ENCODE measurements at regions not wholly inside any gene's neighbourhood (a gene's known extent, or its start where the extent isn't known, plus 50 kb on each side); places are given as distances from the start of the nearest gene placed in this dataset.

DNA sequence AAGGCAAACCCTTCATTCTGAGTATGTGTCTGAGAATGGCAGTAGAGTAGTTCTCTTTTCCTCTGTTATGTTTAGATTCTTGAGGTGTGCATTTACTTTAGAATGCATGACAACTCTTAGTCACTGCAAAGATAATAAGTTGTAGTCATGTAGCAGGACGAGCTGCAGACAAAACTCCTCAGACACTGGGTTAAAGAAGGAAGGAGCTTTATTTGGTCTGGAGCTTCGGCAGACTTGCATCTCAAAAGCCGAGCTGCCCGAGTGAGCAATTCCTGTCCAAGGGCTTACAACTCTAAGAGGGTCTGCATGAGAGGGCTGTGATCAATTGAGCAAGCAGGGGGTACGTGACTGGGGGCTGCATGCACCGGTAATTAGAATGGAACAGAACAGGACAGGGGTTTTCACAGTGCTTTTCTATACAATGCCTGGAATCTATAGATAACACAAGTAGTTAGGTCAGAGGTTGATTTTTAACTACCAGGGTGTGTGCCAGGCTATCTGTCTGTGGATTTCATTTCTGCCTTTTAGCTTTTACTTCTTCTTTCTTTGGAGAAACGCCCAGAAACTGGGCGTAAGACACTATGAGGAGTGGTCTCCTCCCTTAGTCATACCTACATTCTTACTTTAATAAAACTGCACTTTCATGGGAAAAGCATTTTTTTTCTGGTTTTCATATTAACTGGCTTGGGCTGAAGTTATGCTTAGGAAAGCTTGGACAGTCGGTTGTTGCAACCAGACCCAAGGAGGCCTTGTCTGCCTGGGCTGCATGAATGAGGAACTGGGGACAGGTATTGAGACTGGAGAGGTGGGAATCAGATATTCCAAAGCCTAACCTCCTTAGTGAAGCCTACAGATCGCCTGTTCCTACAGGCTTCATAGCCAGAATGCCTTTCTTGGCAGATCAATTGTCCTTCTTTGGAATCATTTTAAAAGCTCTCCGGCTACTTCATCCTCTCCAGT, 115.1 kb downstream of the RHOU start:
- DNase-seq, result no peak

DNA sequence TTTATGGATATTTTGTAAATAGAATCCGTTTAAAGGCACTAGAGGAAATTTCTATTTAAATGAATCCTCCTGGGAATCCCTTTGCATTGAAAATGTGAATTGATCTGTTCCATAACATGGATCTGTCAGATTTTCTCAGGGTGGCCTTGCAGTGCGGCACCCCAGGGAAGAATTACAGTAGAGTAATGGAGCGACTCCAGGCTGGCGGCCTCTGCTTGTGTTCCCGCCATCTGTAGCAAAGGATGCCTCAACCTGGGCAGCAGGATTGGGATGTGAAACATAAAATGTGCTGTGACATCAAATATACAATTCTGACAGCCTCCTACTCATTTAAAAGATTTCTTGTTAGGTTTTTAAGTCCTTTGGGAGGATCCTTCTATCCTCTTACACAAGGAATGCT, 115.9 kb downstream of the RHOU start:
- DNase-seq, result no peak

DNA sequence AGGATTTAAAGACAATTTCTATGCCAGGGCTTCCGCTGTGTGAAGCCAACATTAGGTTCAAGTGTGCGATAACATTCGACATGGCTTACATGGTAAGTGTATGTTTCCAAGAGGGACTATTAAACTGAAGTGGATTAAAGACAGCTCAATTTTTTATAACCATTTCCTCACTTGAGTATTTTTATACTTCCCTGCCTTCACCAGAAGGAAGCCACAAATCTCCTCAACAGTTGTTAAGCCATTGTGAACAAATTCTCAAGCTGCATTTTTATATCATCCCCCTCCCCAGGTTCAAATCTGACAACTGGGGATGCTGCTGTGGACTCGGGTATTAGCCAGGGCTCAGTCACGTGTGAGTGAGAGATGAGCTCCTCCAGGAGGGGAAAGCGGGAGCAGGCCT, 116.3 kb downstream of the RHOU start:
- no peak for DNase-seq

DNA sequence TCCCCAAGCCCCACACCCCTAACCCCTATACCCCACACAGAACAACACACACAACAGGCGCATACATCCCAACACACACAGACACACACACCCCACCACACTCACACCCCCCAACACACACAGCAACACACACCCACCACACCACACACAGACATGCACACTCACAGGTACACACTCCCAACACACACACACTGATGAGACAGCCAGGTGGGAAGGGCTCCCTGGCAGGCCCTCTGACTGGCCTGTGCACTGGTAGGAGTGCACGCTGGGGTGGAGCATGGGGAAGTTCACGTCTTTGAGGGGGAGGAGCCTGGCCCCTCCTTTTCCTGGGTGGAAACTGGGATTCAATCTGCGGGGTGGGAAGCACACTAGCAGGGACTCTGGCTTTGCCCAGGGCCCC, 116.7 kb downstream of the RHOU start:
- DNase-seq, result no peak

DNA sequence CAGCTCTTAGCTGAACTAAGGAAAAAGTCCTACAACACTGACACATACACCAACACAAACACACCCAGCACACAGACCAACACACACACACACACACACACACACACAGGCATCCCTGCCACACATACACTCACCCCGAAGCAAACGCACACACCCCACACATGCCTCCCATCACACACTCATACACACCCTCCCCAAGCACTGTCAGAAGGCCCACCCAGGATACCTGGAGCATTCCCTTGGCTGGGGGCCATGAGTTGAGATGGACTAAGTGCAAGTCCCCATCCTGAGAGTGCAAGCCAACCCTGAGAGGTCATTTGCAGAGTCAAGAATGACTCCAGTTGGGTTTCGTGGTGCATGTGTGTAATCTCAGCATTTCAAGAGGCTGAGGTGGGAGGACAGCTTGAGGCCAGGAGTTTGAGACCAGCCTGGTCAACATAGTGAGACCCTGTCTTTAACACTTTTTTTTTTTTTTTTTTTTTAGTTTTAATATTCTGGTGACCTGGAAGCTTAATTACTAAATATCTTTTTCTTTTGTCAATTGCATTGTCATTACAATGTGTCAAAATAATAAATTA, 117.3 kb downstream of the RHOU start:
- DNase-seq, result no peak

DNA sequence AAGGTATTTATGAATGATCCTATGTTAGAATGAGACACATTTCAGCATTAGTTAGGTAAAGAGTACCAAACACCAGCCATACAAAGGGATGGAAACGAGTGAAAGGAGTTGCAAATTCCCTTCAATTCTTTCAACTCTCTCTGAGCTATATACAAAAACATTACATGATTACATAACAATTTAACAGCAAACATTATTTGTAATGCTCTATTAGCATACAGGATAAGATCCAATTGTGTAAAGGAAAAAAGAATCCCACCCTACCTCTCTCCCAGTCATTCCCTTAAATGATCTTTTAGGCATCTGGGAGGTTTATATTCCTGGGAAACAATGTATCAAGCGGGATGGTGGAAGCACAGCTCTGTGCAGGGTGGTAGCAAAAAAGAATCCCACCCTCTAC, 117.9 kb downstream of the RHOU start:
- no peak for DNase-seq

DNA sequence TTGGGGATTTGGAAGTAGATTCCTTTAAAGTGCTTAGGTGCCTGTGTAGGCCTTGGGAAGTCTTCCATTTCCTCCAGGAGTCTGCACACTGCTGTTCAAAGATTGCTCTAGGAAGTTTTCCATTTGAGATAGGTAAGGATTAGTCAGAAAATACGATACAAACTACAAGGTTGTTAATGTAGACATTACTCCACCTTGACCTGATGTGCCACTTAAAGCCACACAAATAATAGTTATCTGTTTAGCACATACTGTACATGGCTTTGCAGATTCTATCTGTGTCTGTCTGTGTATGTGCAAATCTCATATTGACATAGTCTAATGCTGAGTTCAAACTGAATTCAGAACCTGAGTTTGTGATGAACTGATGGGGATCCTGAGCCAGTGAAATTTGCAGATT, 118.4 kb downstream of the RHOU start:
- no peak for DNase-seq

DNA sequence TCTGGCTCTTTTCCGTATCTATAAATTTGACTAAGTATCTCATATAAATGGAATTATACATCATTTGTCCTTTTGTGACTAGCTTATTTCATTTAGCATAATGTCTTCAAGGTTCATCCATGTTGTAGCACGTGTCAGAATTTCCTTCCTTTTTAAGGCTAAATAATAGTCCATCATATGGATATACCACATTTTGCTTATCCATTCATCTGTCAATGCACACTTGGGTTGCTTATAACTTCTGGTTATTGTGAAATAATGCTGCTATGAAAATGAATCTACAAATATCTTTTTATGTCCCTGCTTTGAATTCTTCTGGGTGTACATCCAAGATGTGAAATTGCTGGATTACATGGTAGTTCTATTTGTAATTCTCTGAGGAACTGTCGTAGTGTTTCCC, 119.6 kb downstream of the RHOU start:
- DNase-seq, result no peak

DNA sequence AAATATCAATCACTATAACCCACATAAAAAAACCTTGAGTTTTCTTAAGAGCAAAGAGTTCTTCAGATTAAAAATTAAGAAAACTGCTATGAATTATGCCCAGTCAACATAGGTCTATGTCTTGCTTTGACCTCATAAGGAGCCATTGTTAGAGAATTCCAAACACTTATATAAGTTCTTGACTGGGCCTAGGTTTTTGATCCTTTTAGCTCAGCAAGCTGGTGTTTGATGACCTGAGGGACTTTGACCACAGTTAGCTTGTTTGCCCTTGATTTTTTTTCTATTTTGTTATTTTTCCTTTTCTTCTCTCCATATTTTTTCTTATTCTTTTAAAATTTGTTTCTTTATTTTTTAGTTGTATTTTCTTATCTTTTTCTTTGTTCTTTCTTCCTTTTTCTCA, 122.3 kb downstream of the RHOU start:
- DNase-seq, result no peak

DNA sequence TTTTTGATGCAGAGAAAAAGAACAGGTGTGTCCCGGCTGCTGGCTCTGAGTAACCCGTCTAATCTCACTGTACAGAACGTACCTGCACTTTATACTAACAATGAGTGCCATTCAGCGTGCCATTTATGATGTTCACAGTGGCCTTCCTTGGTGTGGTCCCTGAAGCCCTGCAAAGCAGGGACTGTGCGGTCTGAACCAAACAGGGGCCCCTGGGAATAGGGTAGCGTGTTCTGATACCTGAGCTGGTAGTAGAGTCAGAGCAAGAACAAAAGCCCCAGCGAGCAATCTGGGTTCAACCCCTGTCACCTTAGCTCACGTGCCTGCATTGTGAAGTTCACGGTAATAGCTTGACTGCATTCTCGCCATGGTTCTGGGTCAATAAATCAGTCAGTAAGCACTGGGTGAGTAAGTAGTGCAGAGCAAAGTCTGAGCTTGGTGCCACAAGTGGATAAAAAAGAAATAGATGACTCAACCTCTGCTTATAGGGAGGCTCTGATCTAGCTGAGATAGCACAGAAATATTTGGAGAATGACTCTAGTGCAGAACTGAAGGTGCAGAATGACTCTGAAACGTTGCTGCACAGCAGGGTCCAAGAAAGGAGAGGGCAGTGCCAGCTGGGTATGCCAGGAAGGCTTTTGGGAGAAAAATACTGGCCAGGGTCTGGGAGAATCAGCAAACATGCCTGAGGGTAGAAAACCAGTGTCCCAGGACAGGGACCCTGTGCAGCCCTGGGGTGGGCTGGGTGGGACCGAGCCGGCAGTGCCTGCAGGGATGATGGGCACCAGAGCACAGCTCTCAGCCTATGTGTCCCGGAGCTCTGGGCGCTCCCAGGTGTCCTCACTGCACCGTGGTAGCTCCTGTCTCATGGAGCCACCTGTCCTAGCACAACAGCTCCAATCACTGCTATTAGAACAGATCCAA, 125.9 kb downstream of the RHOU start:
- DNase-seq, result peak; percentile 53

DNA sequence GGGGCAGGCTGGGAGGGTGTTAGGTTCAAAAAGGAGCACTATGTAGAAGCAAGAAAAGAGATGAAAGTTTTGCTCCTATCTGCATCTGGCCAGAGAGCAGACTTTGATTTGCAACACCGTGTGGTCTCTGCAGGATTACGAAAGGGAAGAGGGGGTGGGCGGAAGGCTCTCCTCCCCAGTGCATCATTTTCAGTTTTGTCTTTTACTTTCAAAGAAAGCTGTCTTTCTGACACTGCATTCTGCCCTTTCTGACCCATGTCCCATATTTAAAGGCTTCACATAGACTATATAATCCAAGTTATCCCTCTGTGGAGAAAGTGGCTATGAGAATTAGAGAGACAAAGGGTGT, 126.5 kb downstream of the RHOU start:
- no peak for DNase-seq

DNA sequence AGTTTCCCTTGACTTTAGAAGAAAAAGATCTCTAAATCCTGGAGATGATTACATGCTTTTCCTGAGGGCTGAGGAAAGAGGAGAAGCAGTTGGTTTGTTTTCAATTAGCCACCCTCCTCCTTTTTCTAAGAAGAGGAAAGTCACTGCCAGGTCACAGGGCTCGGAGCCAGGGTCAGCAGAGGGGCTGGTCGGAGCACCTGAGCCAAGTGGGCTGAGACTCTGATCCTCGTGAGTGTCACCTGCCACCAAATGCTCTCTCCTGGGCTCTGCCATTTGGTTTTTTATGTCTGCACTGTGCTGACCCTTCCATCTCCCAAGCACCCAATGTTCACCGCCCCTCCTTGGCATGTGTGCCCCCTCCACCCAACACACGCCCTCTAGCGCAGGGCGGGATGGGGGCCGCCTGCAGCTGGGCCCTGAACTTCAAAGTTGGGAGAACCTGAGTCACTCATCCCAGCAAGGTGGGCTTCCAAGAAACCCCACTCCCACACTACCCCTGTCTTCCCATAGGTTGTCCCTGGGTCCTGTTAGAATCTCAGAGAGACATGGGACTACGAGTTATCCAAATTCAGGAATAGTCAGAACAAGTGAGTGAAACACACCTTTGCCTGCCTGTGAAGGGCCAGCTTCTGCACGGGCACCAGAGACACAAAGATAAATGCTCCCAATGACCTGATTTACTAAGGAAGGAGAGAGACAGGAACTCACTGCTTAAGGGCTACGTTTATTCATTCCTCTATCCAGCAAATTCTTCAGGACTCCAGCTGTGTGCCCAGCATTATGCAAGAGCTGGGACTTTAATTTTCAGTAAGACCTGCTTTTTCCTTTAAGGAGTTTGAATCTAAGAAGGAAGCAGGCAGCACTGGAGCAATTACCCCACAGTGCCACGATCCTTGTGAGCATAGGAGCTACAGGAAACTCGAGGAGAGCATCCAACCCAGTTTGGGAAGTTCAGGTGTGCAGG, 127.5 kb downstream of the RHOU start:
- no peak for DNase-seq

DNA sequence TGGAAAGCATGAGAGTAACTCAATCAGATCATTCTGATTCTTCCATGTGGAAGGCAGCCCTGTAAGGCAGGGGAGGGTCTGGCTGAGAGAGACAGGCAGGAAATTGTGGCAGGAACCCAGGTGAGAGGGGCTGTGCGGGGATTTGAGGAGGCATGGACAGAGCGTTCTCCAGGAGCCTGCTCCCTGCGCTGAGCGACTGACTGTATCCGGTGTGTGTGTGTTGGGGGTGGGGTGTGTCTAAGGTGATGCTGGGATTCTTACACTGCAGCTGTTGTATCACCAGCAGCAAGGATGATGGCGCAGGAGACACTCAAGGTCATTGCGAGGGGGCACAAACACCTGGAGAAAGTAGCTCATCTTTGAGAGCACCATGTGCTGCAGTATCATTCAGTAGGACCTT, 128.5 kb downstream of the RHOU start:
- DNase-seq, result no peak

DNA sequence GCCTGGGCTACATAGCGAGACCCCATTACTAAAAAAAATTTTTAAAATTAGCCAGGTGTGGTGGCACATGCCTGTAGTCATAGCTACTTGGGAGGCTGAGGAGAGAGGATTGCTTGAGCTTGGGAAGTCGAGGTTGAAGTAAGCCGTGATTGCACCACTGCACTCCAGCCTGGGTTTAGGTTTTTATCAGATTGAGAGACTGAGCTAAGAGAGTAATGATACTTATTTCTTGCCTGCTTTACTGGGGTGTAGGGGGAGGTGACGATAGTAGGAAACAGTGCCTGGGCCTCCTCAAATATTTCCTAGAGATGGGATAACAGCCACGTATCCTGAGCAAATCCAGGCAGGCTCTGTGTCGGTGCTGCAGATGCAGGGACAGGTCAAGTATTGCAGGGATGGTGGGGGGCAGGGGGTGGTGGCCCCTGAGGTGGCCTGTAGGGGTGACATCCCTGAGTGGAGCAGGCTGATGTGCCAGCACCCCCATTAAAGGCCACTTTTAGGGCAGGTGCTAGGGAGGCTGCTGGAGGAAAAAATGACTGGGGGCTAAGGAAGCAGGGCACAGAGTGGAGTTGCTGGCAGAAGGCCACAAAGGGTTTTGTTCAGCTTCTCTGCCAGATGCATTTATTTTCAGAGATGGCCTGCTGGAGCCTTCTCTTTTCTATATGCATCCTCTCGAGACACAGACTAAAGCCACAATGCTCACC, 130.5 kb downstream of the RHOU start:
- DNase-seq, result no peak

DNA sequence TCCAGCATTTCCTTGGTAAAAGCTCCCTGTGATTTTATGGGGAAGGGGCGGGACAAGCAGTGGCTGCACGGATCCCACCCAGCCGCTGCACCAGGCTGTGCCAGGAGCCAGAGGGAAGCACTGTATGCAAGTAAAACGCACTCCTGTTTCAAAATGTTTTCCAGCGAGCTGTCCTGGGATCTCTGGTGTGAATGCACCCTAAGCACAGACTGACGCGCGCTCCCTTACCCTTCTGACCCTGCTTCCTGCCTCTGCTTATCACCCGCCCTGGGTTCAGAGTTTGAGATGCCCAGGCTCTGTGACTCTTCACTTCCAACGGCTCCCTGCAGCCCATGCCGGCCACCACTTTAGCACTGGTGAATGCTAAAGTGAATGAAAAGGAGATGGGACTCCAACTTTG, 131.2 kb downstream of the RHOU start:
- no peak for DNase-seq

DNA sequence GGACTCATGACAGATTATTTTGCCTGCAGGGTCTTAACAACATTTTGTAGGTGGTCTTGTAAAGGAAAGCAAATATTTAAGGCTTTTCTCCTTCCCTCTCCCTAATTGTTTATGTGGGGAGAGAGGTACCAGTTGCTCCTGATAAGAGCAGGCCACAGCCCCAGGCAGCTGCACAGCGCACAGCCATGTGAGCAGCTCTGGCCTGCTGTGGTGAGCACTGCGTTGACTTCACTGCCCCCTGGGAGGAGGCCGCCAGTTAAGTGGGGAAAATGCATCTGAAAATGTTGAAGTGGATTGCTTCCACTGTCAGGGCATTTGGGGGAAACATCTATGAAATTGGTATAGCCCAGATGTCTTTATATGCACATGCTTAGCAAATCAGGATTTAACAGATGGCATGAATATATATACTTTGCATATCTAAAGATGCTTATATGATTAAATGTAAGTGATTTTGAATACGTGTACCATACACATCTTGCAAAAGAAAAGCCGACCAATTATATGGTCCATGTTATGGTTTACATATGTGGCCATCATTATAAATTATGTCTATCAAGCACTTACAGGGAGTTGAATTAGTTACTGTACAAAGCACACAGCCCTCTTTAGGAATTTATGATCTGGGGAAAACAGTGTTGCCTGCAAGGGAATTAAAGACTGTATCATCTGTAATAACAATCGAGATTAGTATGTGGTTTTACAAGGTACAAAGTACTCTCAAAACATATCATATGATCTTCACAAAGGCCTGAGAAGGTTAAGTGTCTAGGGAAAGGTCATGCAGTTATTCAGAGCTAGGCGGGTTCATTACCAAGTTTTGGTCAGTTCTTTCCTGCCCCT, 132.1 kb downstream of the RHOU start:
- peak; percentile 68 for DNase-seq

DNA sequence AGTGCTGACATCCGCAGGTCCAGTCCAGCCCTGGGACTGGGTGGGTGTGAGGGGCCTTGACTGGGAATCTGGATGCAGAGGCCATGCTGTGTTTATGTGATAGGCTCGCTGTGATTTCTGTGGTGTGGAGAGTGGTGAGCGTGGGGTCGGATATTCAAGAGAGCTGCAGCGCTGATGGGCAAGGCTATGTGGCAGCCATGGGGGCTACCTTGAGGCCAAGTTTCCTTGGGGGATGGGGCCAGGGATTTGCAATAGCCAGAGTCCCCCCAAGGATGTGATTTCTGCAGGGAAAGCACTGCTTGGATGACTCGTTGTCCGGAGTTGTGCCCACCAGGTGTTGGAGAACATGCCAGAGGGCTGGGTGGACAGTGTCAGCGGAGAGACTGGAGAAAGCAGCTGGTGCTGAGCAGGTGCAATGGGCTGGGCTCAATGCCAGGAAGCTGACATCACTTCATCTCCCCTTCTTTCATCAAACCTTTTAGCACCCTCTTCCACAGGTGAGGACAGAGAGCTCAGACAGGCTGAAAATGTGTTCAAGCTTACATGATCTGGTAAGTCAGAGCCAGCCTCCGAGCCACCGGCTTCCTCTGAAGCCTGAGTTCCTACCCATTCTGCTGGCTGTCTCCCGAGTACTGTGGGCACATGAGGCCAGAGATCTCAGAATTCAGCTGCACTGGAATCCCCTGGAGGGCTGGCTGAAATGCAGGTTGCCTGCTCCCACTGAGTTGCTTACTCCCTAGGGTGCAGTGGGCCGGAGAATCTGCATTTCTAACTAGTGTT, 132.9 kb downstream of the RHOU start:
- peak; percentile 83 for DNase-seq

DNA sequence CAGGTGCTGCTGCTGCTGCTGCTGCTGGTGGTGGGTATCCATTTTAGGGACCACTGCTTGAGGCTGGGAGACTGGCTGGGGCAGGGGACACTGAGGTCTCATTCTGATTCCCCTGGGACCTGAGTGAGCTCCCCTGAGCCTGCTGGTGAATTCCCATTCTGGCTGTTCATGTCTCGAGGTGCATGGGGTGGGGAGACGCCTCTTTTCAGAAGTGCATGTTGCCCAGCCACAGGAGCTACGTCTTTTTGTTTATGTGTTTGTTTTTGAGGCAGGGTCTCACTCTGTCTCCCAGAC, 133.4 kb downstream of the RHOU start:
- no peak for DNase-seq

DNA sequence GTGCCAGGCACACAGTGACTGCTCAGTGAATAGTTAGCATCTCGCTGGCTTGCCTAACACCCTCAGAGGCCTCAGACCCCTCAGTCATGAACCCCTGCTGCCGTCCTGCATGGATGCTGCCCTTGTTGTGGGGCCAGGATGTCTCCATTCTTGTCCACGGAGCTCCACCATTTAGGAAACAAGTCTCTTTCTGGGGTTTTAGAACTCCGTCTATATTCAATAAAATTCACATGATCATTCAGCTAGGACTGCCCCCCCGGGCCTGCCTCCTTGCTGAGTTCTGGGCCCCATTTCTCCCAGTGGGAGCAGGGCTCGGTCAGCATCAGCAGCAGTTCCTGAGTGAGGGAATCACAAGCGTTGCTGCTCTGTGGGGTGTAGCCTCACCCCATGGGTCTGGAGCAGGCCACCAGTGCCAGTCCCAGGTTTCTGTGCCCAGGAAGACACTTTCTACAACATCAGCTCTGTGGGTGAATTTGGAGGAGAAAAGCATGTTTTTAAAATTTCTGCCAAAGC, 134.1 kb downstream of the RHOU start:
- no peak for DNase-seq

All from NCI-H1436 (cell line).